Stimulated activated naive CD8-positive, alpha-beta T cell treated with anti-CD3 and anti-CD28 coated beads, Interleukin-15, amount 100 ng/mL, for 72 hours (primary cell): ENCODE measurements at regions not wholly inside any gene's neighbourhood (a gene's known extent, or its start where the extent isn't known, plus 50 kb on each side); places are given as distances from the start of the nearest gene placed in this dataset.

ENCODE experiments used
- ATAC-seq: fragments of 150-1000 bp; cut with Tn5 transposase; 2 replicates; pipeline ENCODE4 v1.10.0; 2021; ENCODE audit warnings: mild to moderate bottlenecking, moderate library complexity
- DNase-seq, 2 donors: peaks; one replicate each; pipeline ENCODE4 v3.0.0; 2021 to 2022
- H3K27ac Mint-ChIP-seq, 2 donors: one replicate each; pipeline ENCODE4 v1.8.0; 2022; ENCODE audit warnings: mild to moderate bottlenecking in 2 of 2, mixed read lengths in 2 of 2, moderate library complexity in 2 of 2
- H3K27me3 Mint-ChIP-seq: one replicate; pipeline ENCODE4 v1.8.0; 2022; ENCODE audit warnings: mixed read lengths
- H3K4me1 Mint-ChIP-seq: one replicate; pipeline ENCODE4 v1.8.0; 2022; ENCODE audit warnings: mild to moderate bottlenecking, mixed read lengths
- H3K4me3 Mint-ChIP-seq, 2 donors: one replicate each; pipeline ENCODE4 v1.8.0; 2022; ENCODE audit warnings: mild to moderate bottlenecking in 2 of 2, mixed read lengths in 2 of 2, moderate library complexity in 1 of 2
- H3K9me3 Mint-ChIP-seq, 2 donors: one replicate each; pipeline ENCODE4 v1.8.0; 2022; ENCODE audit warnings: mixed read lengths in 2 of 2

- Mint-ChIP-seq H3K9me3 (no peaks in the 10 kb centered on the region), H3K4me3 (no peak overlapping the region), H3K4me1 (no peaks in the 10 kb centered on the region), H3K27me3 (peaks cover 12% of the 10 kb centered on the region), H3K27ac (no peak overlapping the region)
- ATAC-seq, result no peak
- no peak for DNase-seq
Observed at GRCh38 chr3:11089931-11090330, 64.4 kb upstream of the HRH1 start.

GRCh38 chr3:11090551-11090950 lies 63.7 kb upstream of the HRH1 start:
- Mint-ChIP-seq H3K9me3 (no peaks in the 10 kb centered on the region), H3K4me1 (no peaks in the 10 kb centered on the region), H3K27ac (no peak overlapping the region), H3K4me3 (no peak overlapping the region), H3K27me3 (peaks cover 8% of the 10 kb centered on the region)
- ATAC-seq, result no peak
- DNase-seq, result no peak

- Mint-ChIP-seq H3K4me3 (no peak overlapping the region), H3K9me3 (no peaks in the 10 kb centered on the region)
Observed at GRCh38 chr3:11091088-11091590, 63.2 kb upstream of the HRH1 start.

GRCh38 chr3:11091791-11092190 lies 62.5 kb upstream of the HRH1 start:
- peaks cover 8% of the 10 kb centered on the region for H3K4me1 Mint-ChIP-seq

More at GRCh38 chr3:11091088-11091590, 63.2 kb upstream of the HRH1 start:
- peaks cover 2% of the 10 kb centered on the region for H3K27me3 Mint-ChIP-seq
- H3K4me1 Mint-ChIP-seq, result peaks cover 2% of the 10 kb centered on the region
- no peak for ATAC-seq
- DNase-seq, result no peak
- no peak overlapping the region for H3K27ac Mint-ChIP-seq

DNA sequence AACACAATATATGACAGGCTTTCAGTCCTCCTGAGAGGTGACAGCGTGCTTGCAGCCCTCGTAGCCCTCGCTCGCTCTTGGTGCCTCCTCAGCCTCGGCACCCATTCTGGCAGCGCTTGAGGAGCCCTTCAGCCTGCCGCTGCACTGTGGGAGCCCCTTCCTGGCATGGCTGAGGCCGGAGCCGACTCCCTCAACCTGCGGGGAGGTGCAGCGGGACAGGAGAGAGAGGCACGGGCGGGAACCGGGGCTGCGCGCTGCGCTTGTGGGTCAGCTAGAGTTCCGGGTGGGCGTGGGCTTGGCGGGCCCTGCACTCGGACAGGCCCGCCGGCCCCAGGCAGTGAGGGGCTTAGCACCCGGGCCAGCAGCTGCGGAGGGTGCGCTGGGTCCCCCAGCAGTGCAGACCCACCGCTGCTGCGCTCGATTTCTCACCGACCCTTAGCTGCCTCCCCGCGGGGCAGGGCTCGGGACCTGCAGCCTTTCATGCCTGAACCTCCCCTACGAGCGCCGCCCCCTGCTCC lies 60.4 kb upstream of the HRH1 start:
- H3K27me3 Mint-ChIP-seq, result no peaks in the 10 kb centered on the region
- H3K27ac Mint-ChIP-seq, result no peak overlapping the region
- no peak for ATAC-seq
- DNase-seq, result no peak
- H3K4me3 Mint-ChIP-seq, result no peak overlapping the region
- H3K4me1 Mint-ChIP-seq, result peaks cover 13% of the 10 kb centered on the region
- no peaks in the 10 kb centered on the region for H3K9me3 Mint-ChIP-seq

More at GRCh38 chr3:11091791-11092190, 62.5 kb upstream of the HRH1 start:
- no peak for ATAC-seq
- H3K4me3 Mint-ChIP-seq, result no peak overlapping the region
- DNase-seq, result no peak
- H3K27me3 Mint-ChIP-seq, result no peaks in the 10 kb centered on the region
- H3K27ac Mint-ChIP-seq, result no peak overlapping the region
- no peaks in the 10 kb centered on the region for H3K9me3 Mint-ChIP-seq

DNA sequence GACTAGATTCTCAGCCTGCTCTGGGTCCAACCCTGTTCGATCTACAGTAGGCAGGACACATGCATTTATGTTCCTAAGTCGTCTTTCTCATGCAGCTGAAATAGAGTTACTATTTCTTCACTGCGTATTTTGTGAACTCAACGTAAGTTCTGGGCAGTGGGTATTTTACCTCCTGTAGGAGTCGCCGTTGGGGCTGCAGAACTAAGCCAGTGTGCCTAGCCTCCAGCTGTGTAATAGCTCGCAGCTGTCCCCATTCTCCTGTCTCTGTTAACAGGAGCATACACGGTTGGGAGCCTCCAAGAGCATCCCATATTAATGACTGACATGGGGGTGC lies 58.4 kb upstream of the HRH1 start:
- ATAC-seq (no peak), DNase-seq (no peak)
- no peaks in the 10 kb centered on the region for H3K9me3 Mint-ChIP-seq
- peaks cover 13% of the 10 kb centered on the region for H3K4me1 Mint-ChIP-seq
- H3K27me3 Mint-ChIP-seq, result no peaks in the 10 kb centered on the region
- H3K27ac Mint-ChIP-seq, result no peak overlapping the region
- H3K4me3 Mint-ChIP-seq, result no peak overlapping the region

DNA sequence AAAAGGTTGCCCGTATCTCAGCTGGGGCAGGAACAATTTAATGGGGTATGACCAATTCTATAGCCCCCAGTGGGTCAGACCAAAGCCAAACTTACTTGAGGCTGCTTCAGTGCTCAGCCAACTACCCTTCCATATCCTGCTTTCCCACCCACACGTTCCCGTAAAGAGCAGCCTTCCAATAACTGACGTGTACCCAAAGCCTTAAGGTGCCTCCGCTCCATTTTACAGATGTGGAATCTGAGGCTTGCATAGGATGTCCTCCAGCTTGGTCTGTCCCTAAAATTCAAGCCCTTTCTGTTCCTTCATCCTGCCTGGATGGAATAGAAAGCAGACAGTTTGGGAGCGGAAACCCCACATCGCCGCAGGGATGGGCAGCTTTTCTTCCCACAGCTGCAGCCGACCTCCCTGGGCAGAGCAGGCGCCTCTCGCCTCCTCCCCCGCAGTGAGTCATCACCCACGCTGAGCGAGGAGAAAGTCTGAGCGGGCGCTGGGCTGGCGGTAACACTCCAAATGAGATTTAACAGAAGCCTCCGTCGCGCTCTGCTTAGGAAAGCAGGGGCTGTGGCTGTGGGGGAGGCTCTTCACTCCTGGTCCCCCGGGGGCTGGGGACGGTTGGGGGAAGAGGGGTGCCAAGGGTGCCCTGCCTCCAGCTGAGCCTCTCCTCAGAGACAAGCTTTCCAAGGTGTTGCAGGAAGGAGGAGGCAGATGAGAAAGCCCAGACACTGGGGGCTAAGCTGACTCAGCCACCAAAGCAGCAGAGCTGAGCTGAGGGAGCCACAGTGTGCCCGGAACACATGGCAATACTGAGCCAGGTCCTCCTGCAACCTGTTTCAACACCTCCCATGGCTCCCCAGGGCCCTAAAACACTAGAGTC lies 57.8 kb upstream of the HRH1 start:
- Mint-ChIP-seq H3K27me3 (no peaks in the 10 kb centered on the region), H3K4me3 (peak overlapping the region; percentile 56 to 68), H3K27ac (peak overlapping the region in 1 of 2 donors; percentile 65), H3K9me3 (peaks cover 0 to under 1% of the 10 kb centered on the region in 2 donors), H3K4me1 (peaks cover 13% of the 10 kb centered on the region)
- peak; percentile 58 to 65 for DNase-seq
- peak; percentile 92 for ATAC-seq

DNA sequence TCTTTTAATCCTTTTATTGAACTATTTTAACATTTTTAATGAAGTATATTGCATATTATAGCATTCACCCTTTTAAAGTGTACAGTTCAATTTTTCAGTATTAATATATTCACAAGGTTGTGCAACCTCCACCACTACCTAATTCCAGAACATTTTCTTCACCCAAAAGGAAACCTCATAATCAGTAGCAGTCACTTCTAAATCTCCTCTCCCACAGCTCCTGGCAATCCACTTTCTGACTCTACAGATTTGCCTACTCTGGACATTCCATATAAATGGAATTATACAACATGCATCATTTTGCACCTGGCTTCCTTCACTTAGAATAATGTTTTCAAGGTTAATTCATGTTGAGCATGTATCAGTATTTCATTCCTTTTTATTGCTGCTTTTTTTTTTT lies 55.0 kb upstream of the HRH1 start:
- DNase-seq (no peak), ATAC-seq (no peak)
- Mint-ChIP-seq H3K27me3 (no peaks in the 10 kb centered on the region), H3K4me3 (no peak overlapping the region), H3K9me3 (peaks cover 5 to 9% of the 10 kb centered on the region in 2 donors), H3K4me1 (peaks cover 13% of the 10 kb centered on the region), H3K27ac (no peak overlapping the region)
